BE2C (cell line): ENCODE measurements at regions not wholly inside any gene's neighbourhood (a gene's known extent, or its start where the extent isn't known, plus 50 kb on each side); places are given as distances from the start of the nearest gene placed in this dataset.

Experiments
- DNase-seq: peaks from one replicate; pipeline ENCODE4 v3.0.0-alpha.2; 2020
- H3K27me3 ChIP-seq: fragments of 250-450 bp; sonication (Bioruptor Pico); 2 replicates; pipeline ENCODE4 v1.5.1; 2020; ENCODE audit warnings: mild to moderate bottlenecking
- H3K36me3 ChIP-seq: fragments of 250-450 bp; sonication (Bioruptor Pico); 2 replicates; pipeline ENCODE4 v1.5.1; 2020; ENCODE audit warnings: mild to moderate bottlenecking
- H3K4me1 ChIP-seq: fragments of 250-450 bp; sonication (Bioruptor Pico); 2 replicates; pipeline ENCODE4 v1.5.1; 2020
- H3K4me3 ChIP-seq: 2 replicates; pipeline ENCODE4 v1.5.1; 2011; ENCODE audit warnings: low read depth, low read length
- H3K9me3 ChIP-seq: fragments of 250-450 bp; sonication (Bioruptor Pico); 2 replicates; pipeline ENCODE4 v1.5.1; 2020
- TF ChIP-seq, protein P1 (sequence below): IDR thresholded peaks from 2 replicates; pipeline ENCODE4 v1.5.1; 2012; ENCODE audit warnings: mild to moderate bottlenecking, low read depth, low read length

- Histone ChIP-seq H3K4me3 (no peak overlapping the region), H3K9me3 (no peaks in the 10 kb centered on the region), H3K4me1 (no peaks in the 10 kb centered on the region), H3K27me3 (no peaks in the 10 kb centered on the region), H3K36me3 (no peaks in the 10 kb centered on the region)
- no peak for DNase-seq
- TF ChIP-seq, protein P1, sequence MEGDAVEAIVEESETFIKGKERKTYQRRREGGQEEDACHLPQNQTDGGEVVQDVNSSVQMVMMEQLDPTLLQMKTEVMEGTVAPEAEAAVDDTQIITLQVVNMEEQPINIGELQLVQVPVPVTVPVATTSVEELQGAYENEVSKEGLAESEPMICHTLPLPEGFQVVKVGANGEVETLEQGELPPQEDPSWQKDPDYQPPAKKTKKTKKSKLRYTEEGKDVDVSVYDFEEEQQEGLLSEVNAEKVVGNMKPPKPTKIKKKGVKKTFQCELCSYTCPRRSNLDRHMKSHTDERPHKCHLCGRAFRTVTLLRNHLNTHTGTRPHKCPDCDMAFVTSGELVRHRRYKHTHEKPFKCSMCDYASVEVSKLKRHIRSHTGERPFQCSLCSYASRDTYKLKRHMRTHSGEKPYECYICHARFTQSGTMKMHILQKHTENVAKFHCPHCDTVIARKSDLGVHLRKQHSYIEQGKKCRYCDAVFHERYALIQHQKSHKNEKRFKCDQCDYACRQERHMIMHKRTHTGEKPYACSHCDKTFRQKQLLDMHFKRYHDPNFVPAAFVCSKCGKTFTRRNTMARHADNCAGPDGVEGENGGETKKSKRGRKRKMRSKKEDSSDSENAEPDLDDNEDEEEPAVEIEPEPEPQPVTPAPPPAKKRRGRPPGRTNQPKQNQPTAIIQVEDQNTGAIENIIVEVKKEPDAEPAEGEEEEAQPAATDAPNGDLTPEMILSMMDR = no peak
Measured at GRCh38 chrY:11293392-11293791, 1407.6 kb upstream of the USP9Y start.

- H3K4me1 ChIP-seq = no peaks in the 10 kb centered on the region
- peak; percentile 12 for DNase-seq
- no peaks in the 10 kb centered on the region for H3K36me3 ChIP-seq
- H3K9me3 ChIP-seq = no peaks in the 10 kb centered on the region
- TF ChIP-seq, protein P1 = no peak
- H3K27me3 ChIP-seq = no peaks in the 10 kb centered on the region
- H3K4me3 ChIP-seq = no peak overlapping the region
Measured at GRCh38 chrY:11334151-11334550, 1366.9 kb upstream of the USP9Y start.
